Heart left ventricle (tissue), 16 donors: ENCODE measurements at regions not wholly inside any gene's neighbourhood (a gene's known extent, or its start where the extent isn't known, plus 50 kb on each side); places are given as distances from the start of the nearest gene placed in this dataset.
A peak's percentile ranks its signal among the peaks of the same experiment; 100 is the strongest.

ENCODE experiments used
- ATAC-seq, 4 donors: fragments of 200-7000 bp; cut with Tn5 transposase; one replicate each; pipeline ENCODE4 v1.9.1; 2020 to 2022; ENCODE audit warnings: moderate library complexity in 4 of 4, mild to moderate bottlenecking in 3 of 4, moderate number of reproducible peaks in 1 of 4
- DNase-seq, 5 donors: peaks; one replicate each; pipeline ENCODE4 v3.0.0-alpha.2; 2020
- H3K27ac ChIP-seq, 12 donors: fragments of 200-600 bp; sonication (generic) in 4 of 12; one replicate each; pipeline versions ENCODE4 v1.5.0 to v1.8.0; 2016 to 2022; ENCODE audit warnings: mild to moderate bottlenecking in 2 of 12
- H3K27me3 ChIP-seq, 9 donors: fragments of 200-600 bp; sonication (generic) in 2 of 9; one replicate each; pipeline versions ENCODE4 v1.5.1 to v1.8.0; 2016 to 2022; ENCODE audit warnings: mild to moderate bottlenecking in 3 of 9
- H3K36me3 ChIP-seq, 9 donors: fragments of 200-600 bp; sonication (generic) in 2 of 9; one replicate each; pipeline versions ENCODE4 v1.5.0 to v1.8.0; 2018 to 2022; ENCODE audit warnings: mild to moderate bottlenecking in 2 of 9
- H3K4me1 ChIP-seq, 12 donors: fragments of 200-600 bp; sonication (generic) in 4 of 12; one replicate each; pipeline versions ENCODE4 v1.5.0 to v1.8.0; 2016 to 2022; ENCODE audit warnings: mild to moderate bottlenecking in 3 of 12
- H3K4me3 ChIP-seq, 12 donors: fragments of 200-600 bp; sonication (generic) in 4 of 12; one replicate each; pipeline versions ENCODE4 v1.5.0 to v1.8.0; 2017 to 2022; ENCODE audit warnings: mild to moderate bottlenecking in 9 of 12, moderate library complexity in 4 of 12
- H3K9me3 ChIP-seq, 12 donors: fragments of 200-600 bp; sonication (generic) in 4 of 12; one replicate each; pipeline versions ENCODE4 v1.5.0 to v1.8.0; 2016 to 2022; ENCODE audit warnings: mild to moderate bottlenecking in 1 of 12
- CTCF ChIP-seq, 12 donors: fragments of 200-600 bp; sonication (generic) in 4 of 12; IDR thresholded peaks; one replicate each; pipeline versions ENCODE4 v1.5.0 to v1.8.0; 2018 to 2022; ENCODE audit warnings: antibody characterized with exemption in 12 of 12, mild to moderate bottlenecking in 5 of 12
- POLR2A ChIP-seq, 2 donors: fragments of 450-650 bp; IDR thresholded peaks; one replicate each; pipeline ENCODE4 v1.6.1; 2017; ENCODE audit warnings: antibody characterized with exemption in 2 of 2, mild to moderate bottlenecking in 2 of 2, moderate library complexity in 2 of 2
- WGBS, 4 donors: extraction: QIAGEN DNeasy Blood & Tissue Kit in 2 of 4; methylation state at CpG; one replicate each; pipeline versions ENCODE4 v1.1.5 to v1.1.7; 2013 to 2018; 5-methylcytosine and 5-hydroxymethylcytosine counted together
- intact Hi-C, 10 donors: fragments of 100-400 bp; cut with DNase I; formaldehyde crosslinking; loops; one replicate each; pipeline versions ENCODE4 v1.11.1 to v1.14.2; 2022
- donor health status: ischemic (EF 13 %, LVEDD 7.1; RV severe dilation, severe dysfunction).
- donor health status: healthy with polysubstance abuse.
- donor health status: DM: no; HTN: yes; CAD: no.
- donor health status: DM: no; HTN: no; CAD: no.
- donor health status: ischemic (EF 25% LVEDD 6.9; RV normal size, moderate dysfunction).
- donor health status: ischemic (EF 25% LVEDD 5.7; RV mildly dilated, moderate dysfunction).
- donor health status: healthy.
- donor health status: DM: yes; HTN: yes; CAD: no.
- donor health status: ischemic (EF 35%, LVEDD 5.7; RV mildly dilated, moderate dysfunction).
- donor health status: nonischemic (EF 11% LVEDD 7.7; RV severe dilation, severe dysfunction).
- donor health status: DM: yes; HTN: yes; CAD: no.
- donor health status: PGD.
- donor health status: ischemic (EF 29% LVEDD 5.4; RV normal size, mild dysfunction).
- donor health status: nonischemic (EF 23%, LVEDD 6.1; RV moderate dilation, normal function).

- TF ChIP-seq CTCF (IDR thresholded peaks at IDR 0.05), result no peak
- TF ChIP-seq POLR2A (IDR thresholded peaks at IDR 0.05), result no peak
- DNase-seq (no peak), ATAC-seq (no peak)
- no peak overlapping the region for H3K4me3 ChIP-seq
- H3K4me1 ChIP-seq, result no peaks in the 10 kb centered on the region
- peak overlapping the region in 1 of 12 donors; percentile 6 for H3K27ac ChIP-seq
- intact Hi-C loops, result no loop called here
- WGBS, 4 donors, result 86 to 91% (median 87%) methylated on average over 1 of the region's 1 CpG
- H3K27me3 ChIP-seq, result no peaks in the 10 kb centered on the region
- H3K9me3 ChIP-seq, result no peaks in the 10 kb centered on the region
- no peaks in the 10 kb centered on the region for H3K36me3 ChIP-seq
Observed at GRCh38 chr11:109785198-109785597, 308.0 kb upstream of the ZC3H12C start.

GRCh38 chr11:109785714-109786113 is 307.5 kb upstream of the ZC3H12C start:
- Histone ChIP-seq H3K27me3 (no peaks in the 10 kb centered on the region), H3K27ac (peak overlapping the region in 1 of 12 donors; percentile 6), H3K4me3 (peak overlapping the region in 4 of 12 donors; percentile 7 to 24 (median 20)), H3K9me3 (no peaks in the 10 kb centered on the region), H3K36me3 (no peaks in the 10 kb centered on the region), H3K4me1 (no peaks in the 10 kb centered on the region)
- TF ChIP-seq POLR2A (IDR thresholded peaks at IDR 0.05), result no peak
- no peak for TF ChIP-seq CTCF (IDR thresholded peaks at IDR 0.05)
- 36 to 55% (median 48%) methylated on average over 4 of the region's 4 CpGs for WGBS, 4 donors
- intact Hi-C loops, result no loop called here
- DNase-seq (no peak), ATAC-seq (peak in 1 of 4 donors; percentile 20)

- Histone ChIP-seq H3K4me1 (no peaks in the 10 kb centered on the region), H3K27ac (no peak overlapping the region), H3K4me3 (no peak overlapping the region), H3K36me3 (no peaks in the 10 kb centered on the region), H3K9me3 (no peaks in the 10 kb centered on the region), H3K27me3 (no peaks in the 10 kb centered on the region)
- no peak for DNase-seq
- ATAC-seq, result no peak
- intact Hi-C loops, result no loop called here
- WGBS, 4 donors, result 49 to 67% (median 58%) methylated on average over 6 of the region's 6 CpGs
- TF ChIP-seq CTCF (IDR thresholded peaks at IDR 0.05), result no peak
- TF ChIP-seq POLR2A (IDR thresholded peaks at IDR 0.05), result no peak
Observed at GRCh38 chr11:109788948-109789490, 304.2 kb upstream of the ZC3H12C start.

- H3K27me3 ChIP-seq, result no peaks in the 10 kb centered on the region
- no peak overlapping the region for H3K4me3 ChIP-seq
- H3K4me1 ChIP-seq, result no peaks in the 10 kb centered on the region
- ATAC-seq (no peak), DNase-seq (no peak)
- 40 to 48% (median 43%) methylated on average over 1 of the region's 1 CpG for WGBS, 4 donors
- no peak overlapping the region for H3K27ac ChIP-seq
- no peaks in the 10 kb centered on the region for H3K9me3 ChIP-seq
- TF ChIP-seq POLR2A (IDR thresholded peaks at IDR 0.05), result no peak
- TF ChIP-seq CTCF (IDR thresholded peaks at IDR 0.05), result no peak
- H3K36me3 ChIP-seq, result no peaks in the 10 kb centered on the region
- intact Hi-C loops, result no loop called here
Observed at GRCh38 chr11:109789901-109790300, 303.3 kb upstream of the ZC3H12C start.
